IMR-90 (cell line): ENCODE measurements at regions not wholly inside any gene's neighbourhood (a gene's known extent, or its start where the extent isn't known, plus 50 kb on each side); places are given as distances from the start of the nearest gene placed in this dataset.
A peak's percentile ranks its signal among the peaks of the same experiment; 100 is the strongest.

Experiments
- ATAC-seq: fragments of 200-7000 bp; cut with Tn5 transposase; 2 replicates; pipeline ENCODE4 v1.9.1; 2020; ENCODE audit warnings: low read depth, mild to moderate bottlenecking, moderate library complexity
- BruUV-seq: library from RNA; stranded (reverse); fragments of 400-500 nt; replicated peaks from 2 replicates; lab custom pipeline; 2021; lab: Mats Ljungman, UMichigan
- CTCF ChIA-PET: fragments of 300-600 bp; formaldehyde crosslinking; extraction: SDS; loops from one replicate; lab custom pipeline; 2021; ENCODE audit warnings: antibody characterized with exemption; lab: Yijun Ruan, JAX
- POLR2A ChIA-PET: fragments of 300-600 bp; sonication (Branson Sonifier 250); formaldehyde crosslinking; loops from one replicate; lab custom pipeline; 2022; ENCODE audit warnings: antibody characterized with exemption; ENCODE audit not compliant: unreplicated experiment; lab: Charles Lee
- DNase-seq: peaks from one replicate; pipeline ENCODE4 v3.0.0; 2013
- H2AFZ ChIP-seq: replicated peaks from 2 replicates; pipeline ENCODE3; 2013; ENCODE audit warnings: low read length, mild to moderate bottlenecking; ENCODE audit not compliant: poor library complexity
- H2AK5ac ChIP-seq: 2 replicates; pipeline ENCODE4 v1.6.1; 2013; ENCODE audit warnings: low read depth, low read length, inconsistent platforms
- H2AK9ac ChIP-seq: replicated peaks from 2 replicates; pipeline ENCODE3; 2013; ENCODE audit warnings: mild to moderate bottlenecking, low read depth, low read length, moderate library complexity; ENCODE audit not compliant: poor library complexity
- H2BK120ac ChIP-seq: 2 replicates; pipeline ENCODE4 v1.6.1; 2013; ENCODE audit warnings: low read depth, low read length, inconsistent platforms
- H2BK15ac ChIP-seq: 3 replicates; pipeline ENCODE4 v1.6.1; 2013; ENCODE audit warnings: low read depth, low read length, inconsistent platforms
- H2BK20ac ChIP-seq: 2 replicates; pipeline ENCODE4 v1.6.1; 2013; ENCODE audit warnings: low read depth, mild to moderate bottlenecking, inconsistent platforms, low read length, moderate library complexity
- H2BK5ac ChIP-seq: 2 replicates; pipeline ENCODE4 v1.6.1; 2013; ENCODE audit warnings: mild to moderate bottlenecking, low read depth, low read length, inconsistent platforms; ENCODE audit not compliant: poor library complexity, severe bottlenecking
- H3K14ac ChIP-seq: replicated peaks from 2 replicates; pipeline ENCODE4 v1.6.1; 2013; ENCODE audit warnings: low read depth, low read length, inconsistent platforms
- H3K18ac ChIP-seq: 2 replicates; pipeline ENCODE4 v1.6.1; 2013; ENCODE audit warnings: low read depth, low read length, control low read depth
- H3K23ac ChIP-seq: 2 replicates; pipeline ENCODE4 v1.6.1; 2013; ENCODE audit warnings: low read depth, low read length, inconsistent platforms
- H3K27ac ChIP-seq: 2 replicates; pipeline ENCODE4 v1.5.1; 2013; ENCODE audit warnings: mild to moderate bottlenecking, control low read depth, low read length; ENCODE audit not compliant: insufficient read depth
- H3K27me3 ChIP-seq: 2 replicates; pipeline ENCODE4 v1.6.1; 2013; ENCODE audit warnings: low read length; ENCODE audit not compliant: control insufficient read depth, insufficient read depth
- H3K36me3 ChIP-seq: 2 replicates; pipeline ENCODE4 v1.6.1; 2013; ENCODE audit warnings: low read length, mixed read lengths; ENCODE audit not compliant: control insufficient read depth, insufficient read depth
- H3K4ac ChIP-seq: 2 replicates; pipeline ENCODE4 v1.6.1; 2013; ENCODE audit warnings: low read depth, low read length, inconsistent platforms
- H3K4me1 ChIP-seq: 2 replicates; pipeline ENCODE4 v1.6.1; 2013; ENCODE audit warnings: low read length, mixed read lengths; ENCODE audit not compliant: control insufficient read depth, insufficient read depth
- H3K4me2 ChIP-seq: 2 replicates; pipeline ENCODE4 v1.6.1; 2013; ENCODE audit warnings: low read depth, mild to moderate bottlenecking, control low read depth, low read length, moderate library complexity
- H3K4me3 ChIP-seq: 2 replicates; pipeline ENCODE4 v1.5.1; 2013; ENCODE audit warnings: low read depth, mild to moderate bottlenecking, control low read depth, low read length, moderate library complexity; ENCODE audit not compliant: insufficient read depth
- H3K56ac ChIP-seq: 2 replicates; pipeline ENCODE4 v1.6.1; 2013; ENCODE audit warnings: low read length, inconsistent platforms; ENCODE audit not compliant: insufficient read depth; ENCODE audit errors: extremely low read depth
- H3K79me1 ChIP-seq, 2 experiments: 2 replicates each; pipeline ENCODE4 v1.6.1; 2013; ENCODE audit warnings: low read length in 2 of 2, inconsistent platforms in 1 of 2, low read depth in 1 of 2
- H3K9ac ChIP-seq: 2 replicates; pipeline ENCODE4 v1.6.1; 2013; ENCODE audit warnings: low read depth, low read length, control low read depth
- H3K9me1 ChIP-seq: 2 replicates; pipeline ENCODE4 v1.6.1; 2013; ENCODE audit warnings: low read length, inconsistent platforms; ENCODE audit not compliant: insufficient read depth
- H3K9me3 ChIP-seq: 2 replicates; pipeline ENCODE4 v1.6.1; 2013; ENCODE audit warnings: low read length; ENCODE audit not compliant: control insufficient read depth, insufficient read depth
- H4K20me1 ChIP-seq: 2 replicates; pipeline ENCODE4 v1.6.1; 2013; ENCODE audit warnings: low read length, inconsistent platforms; ENCODE audit not compliant: insufficient read depth
- H4K5ac ChIP-seq: 2 replicates; pipeline ENCODE4 v1.6.1; 2013; ENCODE audit warnings: mild to moderate bottlenecking, low read depth, low read length, control low read depth
- H4K8ac ChIP-seq, 2 experiments: 2 replicates each; pipeline ENCODE4 v1.6.1; 2013; ENCODE audit warnings: low read depth in 2 of 2, low read length in 2 of 2, control low read depth in 1 of 2, inconsistent platforms in 1 of 2
- H4K91ac ChIP-seq: 2 replicates; pipeline ENCODE4 v1.6.1; 2013; ENCODE audit warnings: low read depth, low read length, inconsistent platforms; ENCODE audit not compliant: insufficient read depth
- BHLHE40 ChIP-seq: fragments of 150-350 bp; IDR thresholded peaks from 2 replicates; pipeline ENCODE4 v1.6.1; 2016; ENCODE audit warnings: mild to moderate bottlenecking, low read depth, low read length
- MAFK ChIP-seq: IDR thresholded peaks from 2 replicates; pipeline ENCODE4 v1.6.1; 2012; ENCODE audit warnings: low read depth, low read length, improper control_type of control experiment
- POLR2A ChIP-seq: IDR thresholded peaks from 2 replicates; pipeline ENCODE4 v1.6.1; 2012; ENCODE audit warnings: mild to moderate bottlenecking, low read depth, low read length
- RFX5 ChIP-seq: IDR thresholded peaks from 2 replicates; pipeline ENCODE4 v1.8.0; 2012; ENCODE audit warnings: low read depth, mild to moderate bottlenecking, low read length, moderate library complexity
- SMC3 ChIP-seq: fragments of 150-350 bp; IDR thresholded peaks from 2 replicates; pipeline ENCODE4 v1.6.1; 2016; ENCODE audit warnings: low read depth, mild to moderate bottlenecking, antibody characterized with exemption, low read length, moderate library complexity
- WGBS, 2 experiments: methylation state at CpG; one replicate each; pipeline versions ENCODE4 v1.1.5 to v1.1.7; 2013; ENCODE audit warnings: missing lambda C conversion rate in 2 of 2; ENCODE audit not compliant: insufficient read length in 1 of 2; ENCODE audit errors: extremely low coverage in 2 of 2; 5-methylcytosine and 5-hydroxymethylcytosine counted together
- dilution Hi-C: fragments of 300-500 bp; cut with HindIII; formaldehyde crosslinking; loops from one replicate; pipeline ENCODE4 v1.14.3; 2018; ENCODE audit warnings: low sequenced_read_pairs; ENCODE audit not compliant: unreplicated experiment
- in situ Hi-C: fragments of 300-500 bp; cut with MboI; formaldehyde crosslinking; loops from 3 replicates; pipeline ENCODE4 v1.14.3; 2019; ENCODE audit warnings: low sequenced_read_pairs, inconsistent platforms, mixed read lengths
- intact Hi-C: fragments of 100-400 bp; cut with micrococcal nuclease; formaldehyde crosslinking; loops from 2 replicates; pipeline ENCODE4 v1.10.0; 2022

- ChIA-PET CTCF (interaction anchor here (0.5 kb wide), 1 partner anchor 81 kb away, joined by 3 read pairs; no protein-coding TSS in a partner anchor), POLR2A (no interaction called here)
- Histone ChIP-seq H3K9me3 (no peaks in the 10 kb centered on the region), H3K18ac (peak overlapping the region; percentile 16; the same call in 1 of the 2 replicates), H3K79me1 (no peaks in the 10 kb centered on the region), H3K9me1 (peaks cover 25% of the 10 kb centered on the region), H3K4ac (peak overlapping the region; percentile 74), H3K4me2 (no peak overlapping the region), H3K23ac (0 out of 2 replicates have a peak overlapping the region, but pooled peaks have one; percentile 28), H2BK15ac (peak overlapping the region; percentile 84), H3K9ac (no peak overlapping the region), H3K4me1 (peaks cover 25% of the 10 kb centered on the region), H4K8ac (peak overlapping the region in 1 of 2 experiments; percentile 87; a peak in 2 of 4 replicates), H4K91ac (peak overlapping the region; percentile 94), H2AK9ac (peak overlapping the region; percentile 87), H2AFZ (peak overlapping the region; percentile 91), H2BK120ac (peak overlapping the region; percentile 97), H4K5ac (no peak overlapping the region), H3K27ac (no peak overlapping the region), H2BK20ac (peak overlapping the region; percentile 89), H2BK5ac (no peak overlapping the region), H3K14ac (peak overlapping the region; percentile 51), H3K36me3 (no peaks in the 10 kb centered on the region), H3K56ac (no peak overlapping the region), H3K4me3 (no peak overlapping the region), H4K20me1 (peaks cover 5% of the 10 kb centered on the region; the same call in 1 of the 2 replicates), H3K27me3 (no peaks in the 10 kb centered on the region), H2AK5ac (peak overlapping the region; percentile 90)
- no TSS peak for BruUV-seq
- TF ChIP-seq POLR2A (no peak), BHLHE40 (no peak), MAFK (no peak), SMC3 (no peak), RFX5 (no peak)
- intact Hi-C loops: loop anchor here (5.0 kb wide), 1 partner anchor 269 kb away; the partner anchor contains the start of gene HES1
- WGBS, 2 experiments: 100% methylated on average over 1 of the region's 7 CpGs; no CpG with 5 or more reads in 1 of the 2 experiments
- in situ Hi-C loops: no loop called here
- DNase-seq (no peak), ATAC-seq (no peak)
- dilution Hi-C loops: no loop called here
Observed at GRCh38 chr3:193868590-193868989, 267.4 kb upstream of the HES1 start.
